K562 (cell line): ENCODE measurements at regions not wholly inside any gene's neighbourhood (a gene's known extent, or its start where the extent isn't known, plus 50 kb on each side); places are given as distances from the start of the nearest gene placed in this dataset.

Source experiments
- CTCF ChIP-seq, 3 experiments: IDR thresholded peaks in 2 of 3; conservative IDR thresholded peaks in 1 of 3; 2 replicates each; pipeline ENCODE4 v1.5.1; 2011 to 2012; ENCODE audit warnings: low read length in 3 of 3, mild to moderate bottlenecking in 3 of 3, control low read depth in 2 of 3, improper control_type of control experiment in 1 of 3, inconsistent platforms in 1 of 3, low read depth in 1 of 3, mixed read lengths in 1 of 3, moderate library complexity in 1 of 3; ENCODE audit not compliant: insufficient read depth in 2 of 3
- ELF4 ChIP-seq: fragments of 450-650 bp; formaldehyde crosslinking; IDR thresholded peaks from 2 replicates; pipeline ENCODE4 v1.4.0; 2022; ENCODE audit warnings: missing genetic modification characterization
- SAP30 ChIP-seq: fragments of 200-600 bp; sonication (generic); IDR thresholded peaks from 2 replicates; pipeline ENCODE4 v1.6.1; 2012; ENCODE audit warnings: borderline replicate concordance, low read depth, mild to moderate bottlenecking, moderate library complexity, low read length, control low read depth, inconsistent platforms; ENCODE audit not compliant: insufficient read depth, poor library complexity, severe bottlenecking
- THAP7 ChIP-seq: fragments of 250-450 bp; sonication (Bioruptor Pico); IDR thresholded peaks from 2 replicates; pipeline ENCODE4 v1.5.0; 2021
- YBX1 ChIP-seq: fragments of 450-650 bp; IDR thresholded peaks from 2 replicates; pipeline ENCODE4 v1.7.1; 2016; ENCODE audit warnings: mild to moderate bottlenecking
- YY1 ChIP-seq, 3 experiments: IDR thresholded peaks; 2 replicates each; pipeline ENCODE4 v1.6.1; 2011; ENCODE audit warnings: low read length in 2 of 3, mild to moderate bottlenecking in 2 of 3, moderate library complexity in 2 of 3, borderline replicate concordance in 1 of 3, control low read depth in 1 of 3, low read depth in 1 of 3; ENCODE audit not compliant: insufficient read depth in 3 of 3, insufficient replicate concordance in 2 of 3, control insufficient read depth in 1 of 3, insufficient read length in 1 of 3; ENCODE audit errors: extremely low read depth in 1 of 3
- ZNF174 ChIP-seq: fragments of 250-450 bp; sonication (Bioruptor Pico); IDR thresholded peaks from 2 replicates; pipeline ENCODE4 v1.4.0; 2020; ENCODE audit warnings: mild to moderate bottlenecking

GRCh38 chr16:17632667-17633066 is 161.9 kb upstream of the XYLT1 start:
- TF ChIP-seq CTCF (IDR thresholded peaks at IDR 0.05 in 2 of 3, conservative IDR thresholded peaks at IDR 0.05 in 1 of 3; ENCODE audit: insufficient read depth in 2 of 3, low read depth in 1 of 3, low read length in 3 of 3) (no peak), ZNF174 (no peak), YY1 (IDR thresholded peaks at IDR 0.05; ENCODE audit: borderline replicate concordance in 1 of 3, control insufficient read depth in 1 of 3, extremely low read depth in 1 of 3, insufficient read depth in 3 of 3, insufficient read length in 1 of 3, insufficient replicate concordance in 2 of 3, low read depth in 1 of 3, low read length in 2 of 3) (no peak), ELF4 (no peak), THAP7 (CRISPR knock-in tag) (no peak), SAP30 (no peak), YBX1 (no peak)
